ENCODE measurements at regions not wholly inside any gene's neighbourhood (a gene's known extent, or its start where the extent isn't known, plus 50 kb on each side); places are given as distances from the start of the nearest gene placed in this dataset.

- no peak for TF ChIP-seq CTCF (IDR thresholded peaks at IDR 0.05; ENCODE audit: poor library complexity)
- no peak for TF ChIP-seq EZH2 (IDR thresholded peaks at IDR 0.05; ENCODE audit: borderline replicate concordance)
- TF ChIP-seq EZH2phosphoT487 (IDR thresholded peaks at IDR 0.05; ENCODE audit: low read depth, severe bottlenecking, unreplicated experiment): no peak
Observed at GRCh38 chr4:87904639-87905160, 70.8 kb upstream of the SPP1 start.

All from hepatocyte (in vitro differentiated cells).